HG03039 (cell line): ENCODE measurements at regions not wholly inside any gene's neighbourhood (a gene's known extent, or its start where the extent isn't known, plus 50 kb on each side); places are given as distances from the start of the nearest gene placed in this dataset.
"Not testable (repeated sequence)": the region's sequence is repeated elsewhere in the genome, so short reads cannot be mapped to it uniquely, and the experiment has no call there.

Experiments
- ATAC-seq: cut with Tn5 transposase; IDR thresholded peaks from one replicate; pipeline ENCODE4 v1.9.1; 2021; ENCODE audit warnings: mild to moderate bottlenecking, moderate library complexity; ENCODE audit not compliant: unreplicated experiment

GRCh38 chr2:139609109-139609508, 828.9 kb upstream of the NXPH2 start:
- no peak for ATAC-seq

- no peak for ATAC-seq
These were observed 825.5 kb upstream of the NXPH2 start for GRCh38 chr2:139605668-139606067.

GRCh38 chr2:139600166-139600565, 820.0 kb upstream of the NXPH2 start:
- ATAC-seq = no peak

GRCh38 chr2:139585101-139585500, 804.9 kb upstream of the NXPH2 start:
- no peak for ATAC-seq

GRCh38 chr2:139574371-139574770, 794.2 kb upstream of the NXPH2 start:
- no peak for ATAC-seq

- no peak for ATAC-seq
These were observed 776.6 kb upstream of the NXPH2 start for GRCh38 chr2:139556789-139557188.

GRCh38 chr2:139550873-139551272, 770.7 kb upstream of the NXPH2 start:
- no peak for ATAC-seq

GRCh38 chr2:139550341-139550740, 770.2 kb upstream of the NXPH2 start:
- no peak for ATAC-seq

GRCh38 chr2:139544186-139544851, 764.1 kb upstream of the NXPH2 start:
- no peak for ATAC-seq

- ATAC-seq = not testable (repeated sequence)
These were observed 758.3 kb upstream of the NXPH2 start for GRCh38 chr2:139538332-139539020.

- ATAC-seq = no peak
These were observed 748.9 kb upstream of the NXPH2 start for GRCh38 chr2:139529080-139529479.

GRCh38 chr2:139526781-139527180, 746.6 kb upstream of the NXPH2 start:
- ATAC-seq = no peak

GRCh38 chr2:139518321-139518720, 738.1 kb upstream of the NXPH2 start:
- no peak for ATAC-seq

GRCh38 chr2:139514951-139515350, 734.8 kb upstream of the NXPH2 start:
- ATAC-seq = no peak

- no peak for ATAC-seq
These were observed 715.7 kb upstream of the NXPH2 start for GRCh38 chr2:139495851-139496250.

GRCh38 chr2:139492131-139492680, 712.0 kb upstream of the NXPH2 start:
- no peak for ATAC-seq

GRCh38 chr2:139480161-139480650, 700.0 kb upstream of the NXPH2 start:
- no peak for ATAC-seq

- no peak for ATAC-seq
These were observed 698.1 kb upstream of the NXPH2 start for GRCh38 chr2:139478165-139478914.

- no peak for ATAC-seq
These were observed 697.4 kb upstream of the NXPH2 start for GRCh38 chr2:139477618-139478017.

GRCh38 chr2:139469985-139470384, 689.8 kb upstream of the NXPH2 start:
- ATAC-seq = no peak

GRCh38 chr2:139465789-139466188, 685.6 kb upstream of the NXPH2 start:
- ATAC-seq = no peak
